Thoracic aorta (tissue), 2 donors: ENCODE measurements at regions not wholly inside any gene's neighbourhood (a gene's known extent, or its start where the extent isn't known, plus 50 kb on each side); places are given as distances from the start of the nearest gene placed in this dataset.

Experiments used
- ATAC-seq: fragments of 150-250 bp; one replicate; pipeline ENCODE4 v1.8.0; 2017; ENCODE audit warnings: low read depth; ENCODE audit not compliant: insufficient number of reproducible peaks, low FRiP score
- DNase-seq: peaks from one replicate; pipeline ENCODE4 v3.0.0-alpha.2; 2020; ENCODE audit warnings: low spot score
- H3K27ac ChIP-seq, 2 donors: fragments of 200-600 bp; sonication (generic); 1 replicate in 1 of 2; 2 replicates in 1 of 2; pipeline ENCODE4 v1.5.1; 2016; ENCODE audit warnings: mild to moderate bottlenecking in 2 of 2, moderate library complexity in 2 of 2
- H3K27me3 ChIP-seq: fragments of 200-600 bp; sonication (generic); replicated peaks from 2 replicates; pipeline ENCODE4 v1.6.0; 2016; ENCODE audit warnings: mild to moderate bottlenecking; ENCODE audit not compliant: insufficient read depth
- H3K36me3 ChIP-seq: fragments of 200-600 bp; sonication (generic); one replicate; pipeline ENCODE4 v1.5.1; 2016
- H3K4me1 ChIP-seq, 2 donors: fragments of 200-600 bp; sonication (generic); 1 replicate in 1 of 2; 2 replicates in 1 of 2; pipeline versions ENCODE4 v1.5.1 to v1.6.0; 2016; ENCODE audit warnings: low read depth in 2 of 2, mild to moderate bottlenecking in 1 of 2; ENCODE audit not compliant: control insufficient read depth in 1 of 2
- H3K4me3 ChIP-seq: fragments of 200-600 bp; sonication (generic); 2 replicates; pipeline ENCODE4 v1.5.1; 2016; ENCODE audit warnings: mild to moderate bottlenecking
- H3K9me3 ChIP-seq: fragments of 200-600 bp; sonication (generic); 2 replicates; pipeline ENCODE4 v1.5.1; 2016
- TF ChIP-seq, protein P1 (sequence below): fragments of 200-600 bp; sonication (generic); IDR thresholded peaks from one replicate; pipeline ENCODE4 v1.5.1; 2019; ENCODE audit warnings: antibody characterized with exemption

DNA sequence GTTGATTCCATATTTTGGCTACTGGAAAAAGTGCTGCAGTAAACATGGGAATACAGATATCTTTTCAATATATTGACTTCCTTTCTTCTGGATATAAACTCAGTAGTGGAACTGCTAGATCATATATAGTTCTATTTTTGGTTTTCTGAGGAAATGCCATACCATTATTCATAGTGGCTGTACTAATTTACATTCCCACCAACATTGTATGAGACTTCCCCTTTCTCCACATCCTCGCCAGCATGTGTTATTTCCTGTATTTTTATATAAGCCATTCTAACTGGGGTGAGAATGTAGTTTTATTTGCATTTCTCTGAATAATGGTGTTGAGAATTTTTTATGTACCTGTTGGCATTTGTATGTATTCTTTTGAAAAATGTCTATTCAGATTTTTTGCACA is 385.2 kb downstream of the NUF2 start:
- ATAC-seq (no peak), DNase-seq (no peak)
- Histone ChIP-seq H3K9me3 (no peaks in the 10 kb centered on the region), H3K4me3 (no peak overlapping the region), H3K27me3 (no peaks in the 10 kb centered on the region), H3K36me3 (no peaks in the 10 kb centered on the region), H3K4me1 (no peaks in the 10 kb centered on the region), H3K27ac (no peak overlapping the region)
- TF ChIP-seq, protein P1, sequence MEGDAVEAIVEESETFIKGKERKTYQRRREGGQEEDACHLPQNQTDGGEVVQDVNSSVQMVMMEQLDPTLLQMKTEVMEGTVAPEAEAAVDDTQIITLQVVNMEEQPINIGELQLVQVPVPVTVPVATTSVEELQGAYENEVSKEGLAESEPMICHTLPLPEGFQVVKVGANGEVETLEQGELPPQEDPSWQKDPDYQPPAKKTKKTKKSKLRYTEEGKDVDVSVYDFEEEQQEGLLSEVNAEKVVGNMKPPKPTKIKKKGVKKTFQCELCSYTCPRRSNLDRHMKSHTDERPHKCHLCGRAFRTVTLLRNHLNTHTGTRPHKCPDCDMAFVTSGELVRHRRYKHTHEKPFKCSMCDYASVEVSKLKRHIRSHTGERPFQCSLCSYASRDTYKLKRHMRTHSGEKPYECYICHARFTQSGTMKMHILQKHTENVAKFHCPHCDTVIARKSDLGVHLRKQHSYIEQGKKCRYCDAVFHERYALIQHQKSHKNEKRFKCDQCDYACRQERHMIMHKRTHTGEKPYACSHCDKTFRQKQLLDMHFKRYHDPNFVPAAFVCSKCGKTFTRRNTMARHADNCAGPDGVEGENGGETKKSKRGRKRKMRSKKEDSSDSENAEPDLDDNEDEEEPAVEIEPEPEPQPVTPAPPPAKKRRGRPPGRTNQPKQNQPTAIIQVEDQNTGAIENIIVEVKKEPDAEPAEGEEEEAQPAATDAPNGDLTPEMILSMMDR: no peak

DNA sequence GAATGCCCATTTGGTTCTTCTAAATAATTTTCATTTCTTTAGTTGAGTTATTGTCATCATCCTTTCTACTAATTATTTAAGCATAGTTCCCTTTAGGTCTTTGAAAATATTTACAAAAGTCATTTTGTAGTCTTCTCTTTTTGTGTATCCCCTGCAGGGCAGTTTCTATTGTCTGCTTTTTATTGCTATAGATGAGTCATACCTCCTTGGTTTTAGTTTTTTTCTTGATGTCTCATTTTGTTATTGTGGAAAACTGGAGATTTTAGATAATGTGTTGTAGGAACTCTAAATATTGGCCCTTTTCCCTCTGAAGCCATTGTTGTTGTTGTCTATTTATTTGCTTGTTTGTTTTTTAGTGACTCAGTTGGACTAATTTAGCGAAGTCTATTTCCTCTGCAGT is 387.9 kb downstream of the NUF2 start:
- TF ChIP-seq, protein P1: no peak
- no peaks in the 10 kb centered on the region for H3K27me3 ChIP-seq
- no peak for DNase-seq

DNA sequence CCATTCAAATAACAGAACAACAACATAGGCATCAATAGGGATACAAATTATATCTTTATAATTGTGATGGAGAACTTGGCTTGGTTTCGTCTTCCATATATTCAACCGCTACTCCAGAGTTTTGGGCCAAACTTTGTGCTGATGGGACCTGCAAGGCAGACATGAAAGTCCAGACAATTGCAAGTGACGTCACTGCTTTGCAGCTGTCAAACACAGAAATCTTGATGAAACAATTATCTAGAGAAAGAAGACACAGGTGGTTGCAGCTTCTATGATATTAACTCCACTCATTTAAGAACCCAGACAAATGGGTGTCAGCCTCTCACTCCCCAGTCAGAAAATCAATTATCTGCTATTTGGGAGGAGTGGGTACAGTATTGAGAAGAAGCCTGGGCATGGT is 390.6 kb downstream of the NUF2 start:
- no peak for DNase-seq
- Histone ChIP-seq H3K27ac (no peak overlapping the region), H3K9me3 (no peaks in the 10 kb centered on the region), H3K4me3 (no peak overlapping the region), H3K36me3 (no peaks in the 10 kb centered on the region), H3K27me3 (no peaks in the 10 kb centered on the region), H3K4me1 (no peaks in the 10 kb centered on the region)
- TF ChIP-seq, protein P1: no peak
- no peak for ATAC-seq

More for the DNA sequence above, 387.9 kb downstream of the NUF2 start:
- no peak overlapping the region for H3K27ac ChIP-seq
- no peak for ATAC-seq
- no peak overlapping the region for H3K4me3 ChIP-seq
- H3K9me3 ChIP-seq: no peaks in the 10 kb centered on the region
- H3K4me1 ChIP-seq: no peaks in the 10 kb centered on the region
- H3K36me3 ChIP-seq: no peaks in the 10 kb centered on the region

DNA sequence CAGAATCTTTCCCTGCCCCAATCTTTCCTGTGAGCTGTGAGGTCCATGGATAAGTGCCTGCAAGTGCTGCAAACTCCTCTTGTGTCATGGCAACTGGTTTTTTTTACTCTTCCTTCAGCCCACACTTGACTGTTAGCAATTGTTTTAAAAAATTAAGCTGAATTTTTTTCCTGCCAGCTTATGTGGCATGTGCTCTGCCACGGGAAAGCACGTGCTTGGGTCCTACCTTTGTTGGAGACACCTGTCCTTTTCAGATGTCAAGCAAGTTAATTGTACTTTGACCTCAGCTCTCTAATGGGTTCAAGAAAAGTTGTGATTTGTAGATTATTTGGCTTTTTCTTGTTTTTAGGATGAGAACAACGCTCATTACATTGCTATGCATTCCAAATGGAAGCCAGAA is 398.5 kb downstream of the NUF2 start:
- Histone ChIP-seq H3K4me1 (no peaks in the 10 kb centered on the region), H3K4me3 (no peak overlapping the region), H3K27ac (no peak overlapping the region), H3K36me3 (no peaks in the 10 kb centered on the region), H3K27me3 (no peaks in the 10 kb centered on the region), H3K9me3 (no peaks in the 10 kb centered on the region)
- DNase-seq (no peak), ATAC-seq (no peak)
- TF ChIP-seq, protein P1: no peak

DNA sequence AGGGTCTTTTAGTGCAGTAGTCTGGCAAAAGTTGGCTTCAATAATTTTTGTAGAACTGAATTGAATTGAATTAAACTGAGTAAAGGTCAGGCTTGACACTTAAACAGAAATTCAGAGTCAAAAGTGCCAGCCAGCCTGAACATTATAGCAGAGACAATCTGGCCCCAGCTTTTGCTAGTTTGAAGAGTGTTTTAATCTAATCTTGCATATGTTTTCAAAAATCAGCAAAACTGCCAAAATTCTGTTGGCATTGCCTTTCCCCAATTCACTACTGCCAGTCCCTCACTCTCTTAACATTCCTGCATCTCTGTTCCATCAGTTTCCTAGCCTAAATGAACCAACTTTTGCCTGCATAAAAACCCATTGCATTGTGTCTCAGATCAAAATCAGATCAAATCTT is 403.8 kb downstream of the NUF2 start:
- ATAC-seq: no peak
- Histone ChIP-seq H3K4me1 (peaks cover 0 to 7% of the 10 kb centered on the region in 2 donors), H3K27me3 (no peaks in the 10 kb centered on the region), H3K36me3 (no peaks in the 10 kb centered on the region), H3K4me3 (no peak overlapping the region), H3K9me3 (no peaks in the 10 kb centered on the region), H3K27ac (no peak overlapping the region)
- TF ChIP-seq, protein P1: no peak
- DNase-seq: no peak
